PC-3 (cell line): ENCODE measurements at regions not wholly inside any gene's neighbourhood (a gene's known extent, or its start where the extent isn't known, plus 50 kb on each side); places are given as distances from the start of the nearest gene placed in this dataset.

Experiments used
- EZH2 ChIP-seq: fragments of 300-600 bp; sonication (generic); IDR thresholded peaks from one replicate; pipeline ENCODE4 v1.6.1; 2017; ENCODE audit warnings: antibody characterized with exemption, mild to moderate bottlenecking, low read length; ENCODE audit not compliant: unreplicated experiment
- TF ChIP-seq, protein P1 (sequence below): fragments of 300-600 bp; sonication (generic); conservative IDR thresholded peaks from 2 replicates; pipeline ENCODE4 v1.5.1; 2017; ENCODE audit warnings: antibody characterized with exemption, low read depth, mild to moderate bottlenecking, low read length

DNA sequence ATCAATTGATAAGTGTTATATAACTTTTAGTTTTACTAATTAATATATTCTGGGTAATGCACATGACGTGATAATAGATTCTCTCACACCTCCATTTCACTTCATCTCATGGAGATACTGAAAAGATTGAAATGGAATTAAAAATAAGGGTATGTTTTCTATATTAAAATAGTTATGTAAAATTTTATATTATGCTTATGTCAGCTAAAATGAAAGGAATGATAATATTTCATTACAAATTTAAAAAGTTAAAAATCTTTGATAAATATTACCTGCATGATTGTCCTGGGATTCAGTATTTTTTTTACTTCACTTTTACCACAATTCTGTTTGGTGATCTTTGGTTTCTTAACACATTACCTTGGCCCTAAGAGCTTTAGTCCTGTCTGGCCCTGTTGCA is 823.8 kb upstream of the NRXN1 start:
- TF ChIP-seq, protein P1, sequence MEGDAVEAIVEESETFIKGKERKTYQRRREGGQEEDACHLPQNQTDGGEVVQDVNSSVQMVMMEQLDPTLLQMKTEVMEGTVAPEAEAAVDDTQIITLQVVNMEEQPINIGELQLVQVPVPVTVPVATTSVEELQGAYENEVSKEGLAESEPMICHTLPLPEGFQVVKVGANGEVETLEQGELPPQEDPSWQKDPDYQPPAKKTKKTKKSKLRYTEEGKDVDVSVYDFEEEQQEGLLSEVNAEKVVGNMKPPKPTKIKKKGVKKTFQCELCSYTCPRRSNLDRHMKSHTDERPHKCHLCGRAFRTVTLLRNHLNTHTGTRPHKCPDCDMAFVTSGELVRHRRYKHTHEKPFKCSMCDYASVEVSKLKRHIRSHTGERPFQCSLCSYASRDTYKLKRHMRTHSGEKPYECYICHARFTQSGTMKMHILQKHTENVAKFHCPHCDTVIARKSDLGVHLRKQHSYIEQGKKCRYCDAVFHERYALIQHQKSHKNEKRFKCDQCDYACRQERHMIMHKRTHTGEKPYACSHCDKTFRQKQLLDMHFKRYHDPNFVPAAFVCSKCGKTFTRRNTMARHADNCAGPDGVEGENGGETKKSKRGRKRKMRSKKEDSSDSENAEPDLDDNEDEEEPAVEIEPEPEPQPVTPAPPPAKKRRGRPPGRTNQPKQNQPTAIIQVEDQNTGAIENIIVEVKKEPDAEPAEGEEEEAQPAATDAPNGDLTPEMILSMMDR: no peak
- TF ChIP-seq EZH2: no peak
